Fibroblast of lung (primary cell): ENCODE measurements at regions not wholly inside any gene's neighbourhood (a gene's known extent, or its start where the extent isn't known, plus 50 kb on each side); places are given as distances from the start of the nearest gene placed in this dataset.

Experiments used
- CTCF ChIP-seq, 2 donors: IDR thresholded peaks in 1 of 2; conservative IDR thresholded peaks in 1 of 2; 1 replicate in 1 of 2; 2 replicates in 1 of 2; pipeline ENCODE4 v1.5.1; 2011 to 2012; ENCODE audit warnings: low read length in 2 of 2, control low read depth in 1 of 2, inconsistent platforms in 1 of 2, low read depth in 1 of 2, mild to moderate bottlenecking in 1 of 2
- EZH2 ChIP-seq: IDR thresholded peaks from 2 replicates; pipeline ENCODE4 v1.5.1; 2012; ENCODE audit warnings: low read length, control low read depth, mild to moderate bottlenecking; ENCODE audit errors: missing control alignments

GRCh38 chr14:89587136-89587420, 170.0 kb upstream of the FOXN3 start:
- no peak for TF ChIP-seq EZH2
- no peak for TF ChIP-seq CTCF (conservative IDR thresholded peaks at IDR 0.05 in 1 of 2, IDR thresholded peaks at IDR 0.05 in 1 of 2; ENCODE audit: low read depth in 1 of 2, low read length in 2 of 2)
